Activated CD4-positive, alpha-beta T cell treated with anti-CD3 and anti-CD28 coated beads, Interleukin-2, Interleukin-6, amounts not matched to agents 100 ng/mL and 50 ng/mL, durations not matched to agents 16 hours and 8 hours (primary cell): ENCODE measurements at regions not wholly inside any gene's neighbourhood (a gene's known extent, or its start where the extent isn't known, plus 50 kb on each side); places are given as distances from the start of the nearest gene placed in this dataset.
"Not testable (repeated sequence)": the region's sequence is repeated elsewhere in the genome, so short reads cannot be mapped to it uniquely, and the experiment has no call there.

Experiments used
- DNase-seq: peaks from one replicate; pipeline ENCODE4 v3.0.0-alpha.2; 2020

- no peak for DNase-seq
These were observed 183.4 kb upstream of the RFC3 start for GRCh38 chr13:33634546-33634982.

DNA sequence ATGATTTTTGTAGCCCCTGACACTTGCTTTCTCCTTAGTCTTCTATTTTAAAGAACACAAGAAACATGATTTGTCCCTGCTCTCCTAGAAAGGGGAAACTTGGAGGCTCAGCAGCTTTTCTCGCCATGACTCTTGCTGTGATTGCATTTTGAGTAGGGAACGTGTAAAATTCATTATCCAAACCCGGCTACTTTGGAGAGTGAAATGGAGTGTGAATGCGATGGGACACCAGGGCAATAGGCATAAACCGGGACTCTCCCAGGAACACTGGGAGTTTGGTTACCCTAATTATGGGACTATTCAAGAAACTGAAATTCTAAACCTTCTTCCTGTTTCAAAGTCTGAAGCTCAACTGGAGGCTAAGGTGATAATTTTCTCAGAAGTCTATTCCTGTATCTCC, 181.7 kb upstream of the RFC3 start:
- DNase-seq = no peak

- DNase-seq = no peak
These were observed 180.8 kb upstream of the RFC3 start for GRCh38 chr13:33636955-33637670.

DNA sequence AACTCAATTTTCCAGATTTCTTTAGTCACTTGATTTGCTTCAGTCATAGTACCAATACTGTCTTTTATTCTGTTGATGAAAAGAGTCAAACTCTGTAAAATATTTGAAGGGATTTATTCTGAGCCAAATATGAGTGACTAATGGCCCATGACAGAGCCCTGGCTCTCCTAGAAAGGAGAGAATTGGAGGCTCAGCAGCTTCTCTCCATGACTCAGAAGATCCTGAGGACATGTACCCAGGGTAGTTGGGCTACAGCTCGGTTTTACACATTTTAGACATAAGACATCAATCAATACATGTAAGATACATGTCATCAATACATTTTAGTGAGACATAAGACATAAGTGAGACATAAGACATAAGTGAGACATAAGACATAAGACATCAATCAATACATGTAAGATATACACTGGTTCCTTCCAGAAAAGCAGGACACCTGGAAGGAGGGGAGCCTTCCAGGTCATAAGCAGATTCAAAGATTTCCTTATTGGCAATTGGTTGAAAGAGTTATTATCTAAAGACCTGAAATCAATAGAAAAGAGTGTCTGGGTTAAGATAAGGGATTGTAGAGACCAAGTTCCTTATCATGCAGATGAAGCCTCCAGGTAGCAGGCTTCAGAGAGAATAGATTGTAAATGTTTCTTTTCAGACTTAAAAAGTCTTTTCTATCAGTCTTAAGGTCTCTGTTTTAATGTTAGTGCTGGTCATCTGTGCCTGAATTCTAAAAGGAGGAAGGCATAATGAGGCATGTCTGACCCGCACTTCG, 179.8 kb upstream of the RFC3 start:
- DNase-seq = no peak

DNA sequence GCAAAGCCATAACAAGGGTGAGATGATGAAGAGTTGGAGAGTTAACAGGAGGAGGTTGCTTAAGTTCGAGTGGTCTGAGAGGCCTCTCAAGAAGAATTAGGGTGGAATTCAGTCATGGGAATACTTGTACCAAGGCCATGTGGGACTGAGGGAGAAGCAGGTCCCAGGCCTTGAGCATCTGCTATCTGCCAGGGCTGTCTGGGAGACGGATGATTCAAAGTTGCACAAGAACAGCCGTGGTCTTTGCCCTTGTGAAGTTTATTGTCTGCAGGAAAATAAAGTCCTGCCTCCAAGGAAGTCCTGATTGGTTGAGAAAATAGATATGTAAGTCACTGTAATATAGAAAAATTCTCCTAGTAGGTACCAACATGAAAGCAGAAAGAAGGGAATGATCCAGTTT, 178.8 kb upstream of the RFC3 start:
- no peak for DNase-seq

DNA sequence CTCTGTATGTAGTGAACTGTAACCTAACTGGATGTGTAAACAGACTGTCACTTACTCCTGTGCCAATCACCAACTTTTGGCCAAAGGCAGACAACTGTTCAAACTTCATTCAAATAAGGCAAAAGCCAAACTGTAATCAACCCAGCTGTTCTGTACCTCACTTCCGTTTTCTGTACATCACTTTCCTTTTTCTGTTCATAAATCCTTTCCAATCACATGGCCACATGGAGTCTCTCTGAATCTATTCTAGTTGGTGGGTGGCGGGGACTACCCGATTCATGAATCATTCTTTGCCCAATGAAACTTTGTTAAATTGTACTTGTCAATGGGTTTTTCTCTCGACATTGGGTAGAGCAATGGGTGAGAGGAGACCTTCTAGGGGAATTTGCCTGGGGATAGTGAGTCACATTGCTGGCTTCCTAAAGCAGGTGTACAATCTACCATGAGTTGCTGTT, 178.3 kb upstream of the RFC3 start:
- DNase-seq = peak; percentile 59

- DNase-seq = no peak
These were observed 177.1 kb upstream of the RFC3 start for GRCh38 chr13:33640832-33641231.

GRCh38 chr13:33642374-33643065, 175.4 kb upstream of the RFC3 start:
- no peak for DNase-seq

DNA sequence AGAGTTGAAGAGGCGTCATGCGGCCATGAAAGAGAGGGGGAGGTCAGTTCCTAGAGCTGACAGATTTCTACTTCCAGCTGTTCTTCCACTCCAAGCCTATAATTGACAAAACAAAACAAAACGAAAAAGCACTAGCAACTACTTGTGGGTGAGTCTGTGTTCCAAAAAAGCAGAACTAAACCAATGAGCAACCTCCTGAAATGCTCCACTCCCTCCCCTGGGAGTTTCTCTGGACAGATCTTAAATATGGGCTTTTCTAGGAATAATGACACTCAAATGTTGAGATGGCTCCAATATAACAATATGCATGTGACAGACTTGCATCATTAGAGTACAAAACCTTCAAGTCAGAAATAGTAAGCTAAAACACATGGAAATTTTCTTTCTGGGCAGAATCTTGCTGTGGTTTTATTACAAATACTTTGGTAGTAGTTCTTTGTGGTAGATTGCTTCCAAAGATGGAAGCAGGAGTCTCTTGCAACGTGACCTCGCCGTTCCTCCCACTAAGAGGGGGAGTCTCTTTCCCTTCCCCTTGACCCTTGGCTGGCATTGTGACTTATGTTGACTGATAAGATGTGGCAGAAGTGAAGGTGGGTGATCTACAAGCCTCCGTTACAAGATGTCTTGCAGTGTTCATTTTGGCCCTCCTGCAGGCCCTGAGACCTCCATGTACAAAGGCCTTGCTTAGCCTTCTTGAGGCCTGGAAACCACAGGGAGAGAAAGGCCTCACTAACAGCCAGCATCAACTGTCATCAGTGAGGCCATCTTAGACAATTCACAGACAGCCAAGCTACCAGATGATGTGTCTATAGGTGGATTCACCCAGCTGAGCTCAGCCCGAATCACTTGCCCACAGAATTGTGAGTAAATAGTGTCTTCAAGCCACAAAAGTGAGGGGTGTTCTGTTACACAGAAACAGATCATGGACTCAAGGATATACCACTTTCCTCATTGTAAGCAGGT, 173.1 kb upstream of the RFC3 start:
- DNase-seq = no peak

DNA sequence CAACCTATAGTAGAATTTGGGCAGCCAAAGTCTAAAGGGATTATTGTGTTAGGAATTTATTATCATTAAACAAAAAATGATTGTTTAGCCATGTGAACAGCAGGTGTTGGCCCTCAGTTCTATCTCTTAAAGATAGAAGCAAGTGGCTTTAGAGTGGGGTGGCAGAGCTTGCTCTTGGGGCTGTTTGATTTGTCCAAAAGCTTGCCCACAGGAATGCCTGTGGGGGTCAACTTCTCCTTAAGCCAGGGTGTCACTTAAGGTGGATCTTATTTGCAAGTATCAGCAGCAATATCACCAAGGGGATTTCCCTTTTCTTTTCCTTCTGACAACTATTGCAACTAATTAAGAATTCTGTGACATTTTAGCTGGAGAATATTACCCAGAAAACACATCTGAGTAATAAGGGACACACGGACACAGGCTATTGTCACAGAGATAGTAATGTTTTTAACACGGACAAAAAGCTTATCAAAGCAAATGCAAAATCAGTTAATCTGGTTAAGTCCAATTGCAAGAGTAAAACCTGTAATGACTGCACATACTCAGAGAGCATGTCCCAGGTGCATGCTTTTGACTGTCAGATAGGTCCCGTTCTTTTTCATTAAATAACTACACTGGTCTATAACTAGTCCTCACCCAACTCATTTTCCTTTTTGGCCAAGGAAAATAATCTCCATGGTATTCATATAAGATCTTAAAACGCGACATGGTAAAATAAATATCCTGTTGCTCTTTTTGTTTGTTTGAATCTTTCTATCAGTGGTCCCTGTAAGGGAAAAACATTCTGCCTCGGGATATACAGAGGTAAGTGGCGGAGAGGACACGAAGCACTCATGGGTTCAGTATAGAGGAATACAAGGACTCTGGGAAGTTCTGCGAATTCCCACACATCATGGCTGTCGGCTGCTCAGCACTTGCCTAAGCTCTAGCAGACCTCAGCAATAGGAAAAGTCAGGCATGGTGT, 172.1 kb upstream of the RFC3 start:
- DNase-seq = no peak

DNA sequence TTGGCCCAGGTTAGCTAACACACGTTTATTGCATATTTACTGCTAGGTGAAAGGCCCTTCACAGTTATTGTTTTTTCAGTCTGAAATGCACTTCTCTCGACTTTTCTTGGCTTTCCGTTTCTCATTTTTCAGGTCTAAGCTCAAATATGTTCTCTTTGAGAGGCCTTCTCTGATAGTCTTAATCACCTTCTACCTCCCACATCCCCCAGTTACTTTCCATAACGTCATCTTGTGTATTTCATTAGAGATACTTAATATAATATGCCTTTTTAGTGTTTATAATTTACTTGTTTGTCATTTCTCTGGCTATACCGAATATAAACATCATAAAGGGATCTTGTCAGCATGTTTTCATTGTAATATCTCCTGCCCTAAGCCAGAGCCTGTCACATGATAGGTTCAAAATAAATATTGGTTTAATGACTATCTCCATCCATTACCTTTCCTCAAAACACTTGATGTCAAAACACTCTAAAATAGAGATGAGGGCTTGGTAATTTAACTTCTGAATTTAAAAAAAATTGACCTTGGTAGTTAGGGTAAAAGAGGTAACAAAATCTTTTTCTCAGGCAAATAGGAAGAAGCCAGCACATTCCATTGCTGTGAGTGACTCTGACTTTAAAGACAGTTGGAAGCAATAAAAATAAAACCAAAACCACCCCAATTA, 168.6 kb upstream of the RFC3 start:
- no peak for DNase-seq

- no peak for DNase-seq
These were observed 166.2 kb upstream of the RFC3 start for GRCh38 chr13:33651766-33652165.

DNA sequence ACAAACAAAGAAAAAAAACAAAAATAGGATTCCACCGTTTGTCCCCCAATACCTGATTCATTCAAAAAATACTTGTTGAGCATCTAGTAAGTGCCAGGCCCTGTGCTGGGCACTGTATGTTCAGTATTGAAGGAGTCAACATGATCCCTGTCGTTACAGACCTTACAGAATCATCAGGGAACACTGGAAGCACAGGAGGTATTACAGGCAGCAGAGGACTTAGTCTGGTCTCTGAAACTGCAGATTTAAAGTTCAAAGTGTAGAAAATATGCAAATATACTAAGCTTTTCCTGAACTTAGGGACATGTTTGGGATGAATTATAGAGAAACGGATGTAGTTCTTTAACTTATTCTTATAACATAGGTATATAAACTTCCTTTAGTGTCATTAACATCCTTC, 160.7 kb upstream of the RFC3 start:
- DNase-seq = no peak

DNA sequence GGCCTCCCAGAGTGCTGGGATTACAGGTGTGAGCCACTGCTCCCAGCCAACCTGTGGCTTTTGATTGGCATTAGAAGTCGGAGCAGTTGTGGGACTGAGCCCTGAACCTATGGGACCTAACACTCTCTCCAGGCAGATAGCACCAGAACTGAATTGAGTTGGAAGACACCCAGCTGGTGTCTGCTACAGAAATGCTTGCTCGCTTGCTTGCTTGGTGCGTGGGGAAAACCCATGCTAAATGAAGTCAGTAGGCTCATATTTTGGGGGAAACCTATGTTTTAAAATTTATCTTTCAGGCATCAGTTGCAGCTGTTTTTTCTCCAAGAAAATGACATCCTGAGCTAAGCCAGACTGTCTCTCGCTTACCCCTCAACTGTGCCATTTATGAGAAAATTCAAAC, 158.5 kb upstream of the RFC3 start:
- DNase-seq = no peak

- DNase-seq = no peak
These were observed 158.1 kb upstream of the RFC3 start for GRCh38 chr13:33659894-33660293.

DNA sequence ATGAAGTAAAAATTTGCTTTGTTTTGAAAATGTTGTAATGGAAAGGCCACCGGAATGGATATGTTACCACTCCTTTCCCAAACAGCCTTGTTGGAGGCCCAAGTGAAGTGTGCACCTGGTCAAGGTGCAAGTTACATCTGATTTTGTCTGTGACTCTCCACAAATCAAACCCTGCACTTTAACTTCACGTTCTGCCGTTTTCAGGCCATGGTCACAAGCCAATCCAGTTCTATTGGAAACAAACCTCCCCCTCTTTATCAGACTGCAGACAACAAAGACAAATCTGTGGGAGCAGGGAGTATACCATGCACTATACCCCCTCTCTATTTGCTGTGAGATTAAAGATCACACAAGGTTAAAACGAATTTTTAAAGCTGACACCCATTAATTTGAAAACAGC, 155.6 kb upstream of the RFC3 start:
- DNase-seq = no peak

- no peak for DNase-seq
These were observed 152.2 kb upstream of the RFC3 start for GRCh38 chr13:33665626-33666175.

DNA sequence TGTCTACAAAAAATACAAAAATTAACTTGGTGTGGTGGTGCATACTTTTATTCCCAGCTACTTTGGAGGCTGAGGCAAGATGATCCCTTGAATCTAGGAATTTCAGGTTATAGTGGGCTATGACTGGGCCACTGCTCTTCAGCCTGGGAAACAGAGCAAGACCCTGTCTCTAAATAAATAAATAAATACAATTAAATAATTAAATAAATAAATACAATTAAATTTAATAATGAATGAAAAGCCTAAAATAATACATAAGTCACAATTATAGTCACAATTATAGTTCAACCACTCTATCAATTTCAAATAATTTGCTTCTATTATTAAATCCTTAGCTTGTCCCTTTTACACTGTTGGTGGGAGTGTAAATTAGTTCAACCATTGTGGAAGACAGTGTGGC, 146.4 kb upstream of the RFC3 start:
- no peak for DNase-seq

- not testable (repeated sequence) for DNase-seq
These were observed 145.9 kb upstream of the RFC3 start for GRCh38 chr13:33672022-33672421.
